SH-SY5Y (cell line): ENCODE measurements at regions not wholly inside any gene's neighbourhood (a gene's known extent, or its start where the extent isn't known, plus 50 kb on each side); places are given as distances from the start of the nearest gene placed in this dataset.

ENCODE experiments used
- GATA2 ChIP-seq: IDR thresholded peaks from 2 replicates; pipeline ENCODE4 v1.6.1; 2011; ENCODE audit warnings: mild to moderate bottlenecking, low read depth, low read length
- GATA3 ChIP-seq: IDR thresholded peaks from 2 replicates; pipeline ENCODE4 v1.6.1; 2011; ENCODE audit warnings: low read depth, mild to moderate bottlenecking, low read length, moderate library complexity

- no peak for TF ChIP-seq GATA3
- TF ChIP-seq GATA2, result no peak
Measured at GRCh38 chr2:2921011-2921720, 456.5 kb downstream of the EIPR1 start.
